Spleen (tissue), 7 donors: ENCODE measurements at regions not wholly inside any gene's neighbourhood (a gene's known extent, or its start where the extent isn't known, plus 50 kb on each side); places are given as distances from the start of the nearest gene placed in this dataset.

ENCODE experiments used
- POLR2A ChIP-seq, 3 donors: fragments of 450-650 bp; IDR thresholded peaks; one replicate each; pipeline ENCODE4 v1.5.1; 2017; ENCODE audit warnings: antibody characterized with exemption in 3 of 3, mild to moderate bottlenecking in 1 of 3
- POLR2AphosphoS5 ChIP-seq, 3 donors: sonication (generic); formaldehyde crosslinking; IDR thresholded peaks; one replicate each; pipeline ENCODE4 v1.5.1; 2017; ENCODE audit warnings: antibody characterized with exemption in 3 of 3
- TF ChIP-seq, protein P1 (sequence below), 11 experiments: fragments of 200-600 bp in 7 of 11; fragments of 450-650 bp in 4 of 11; sonication (generic) in 4 of 11; IDR thresholded peaks in 8 of 11; conservative IDR thresholded peaks in 3 of 11; 1 replicate in 7 of 11; 2 replicates in 4 of 11; pipeline versions ENCODE4 v1.4.0 to v1.8.0; 2016 to 2021; ENCODE audit warnings: antibody characterized with exemption in 11 of 11, inconsistent platforms in 4 of 11, mild to moderate bottlenecking in 1 of 11
- donor health status: DM: no; HTN: no; CAD: no; lungs with moderate emphysema.
- donor health status: DM: no; HTN: no; CAD: no.
- donor health status: DM: no; HTN: no; CAD: no.

DNA sequence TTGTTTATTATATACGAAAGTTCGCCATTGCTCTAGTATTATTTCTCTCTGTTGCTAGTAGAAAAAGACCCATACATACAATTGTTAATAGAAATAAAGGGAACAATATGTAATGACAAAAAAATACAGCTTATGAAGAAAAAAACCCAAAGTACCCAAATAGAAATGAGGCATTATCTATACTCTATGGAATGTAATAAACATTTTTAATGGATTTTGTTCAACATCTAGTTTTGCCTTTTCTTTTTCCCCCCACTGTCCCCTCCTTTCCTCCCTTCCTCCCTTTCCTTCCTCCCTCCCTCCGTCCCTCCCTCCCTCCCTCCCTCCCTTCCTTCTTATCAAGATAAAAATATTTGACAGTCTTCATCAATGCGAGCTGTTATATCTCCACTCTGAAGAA, 81.5 kb upstream of the NEK7 start:
- TF ChIP-seq, protein P1, sequence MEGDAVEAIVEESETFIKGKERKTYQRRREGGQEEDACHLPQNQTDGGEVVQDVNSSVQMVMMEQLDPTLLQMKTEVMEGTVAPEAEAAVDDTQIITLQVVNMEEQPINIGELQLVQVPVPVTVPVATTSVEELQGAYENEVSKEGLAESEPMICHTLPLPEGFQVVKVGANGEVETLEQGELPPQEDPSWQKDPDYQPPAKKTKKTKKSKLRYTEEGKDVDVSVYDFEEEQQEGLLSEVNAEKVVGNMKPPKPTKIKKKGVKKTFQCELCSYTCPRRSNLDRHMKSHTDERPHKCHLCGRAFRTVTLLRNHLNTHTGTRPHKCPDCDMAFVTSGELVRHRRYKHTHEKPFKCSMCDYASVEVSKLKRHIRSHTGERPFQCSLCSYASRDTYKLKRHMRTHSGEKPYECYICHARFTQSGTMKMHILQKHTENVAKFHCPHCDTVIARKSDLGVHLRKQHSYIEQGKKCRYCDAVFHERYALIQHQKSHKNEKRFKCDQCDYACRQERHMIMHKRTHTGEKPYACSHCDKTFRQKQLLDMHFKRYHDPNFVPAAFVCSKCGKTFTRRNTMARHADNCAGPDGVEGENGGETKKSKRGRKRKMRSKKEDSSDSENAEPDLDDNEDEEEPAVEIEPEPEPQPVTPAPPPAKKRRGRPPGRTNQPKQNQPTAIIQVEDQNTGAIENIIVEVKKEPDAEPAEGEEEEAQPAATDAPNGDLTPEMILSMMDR (IDR thresholded peaks at IDR 0.05 in 8 of 11, conservative IDR thresholded peaks at IDR 0.05 in 3 of 11): no peak
- no peak for TF ChIP-seq POLR2AphosphoS5 (IDR thresholded peaks at IDR 0.05)
- no peak for TF ChIP-seq POLR2A (IDR thresholded peaks at IDR 0.05)
